ENCODE measurements at regions not wholly inside any gene's neighbourhood (a gene's known extent, or its start where the extent isn't known, plus 50 kb on each side); places are given as distances from the start of the nearest gene placed in this dataset.

DNA sequence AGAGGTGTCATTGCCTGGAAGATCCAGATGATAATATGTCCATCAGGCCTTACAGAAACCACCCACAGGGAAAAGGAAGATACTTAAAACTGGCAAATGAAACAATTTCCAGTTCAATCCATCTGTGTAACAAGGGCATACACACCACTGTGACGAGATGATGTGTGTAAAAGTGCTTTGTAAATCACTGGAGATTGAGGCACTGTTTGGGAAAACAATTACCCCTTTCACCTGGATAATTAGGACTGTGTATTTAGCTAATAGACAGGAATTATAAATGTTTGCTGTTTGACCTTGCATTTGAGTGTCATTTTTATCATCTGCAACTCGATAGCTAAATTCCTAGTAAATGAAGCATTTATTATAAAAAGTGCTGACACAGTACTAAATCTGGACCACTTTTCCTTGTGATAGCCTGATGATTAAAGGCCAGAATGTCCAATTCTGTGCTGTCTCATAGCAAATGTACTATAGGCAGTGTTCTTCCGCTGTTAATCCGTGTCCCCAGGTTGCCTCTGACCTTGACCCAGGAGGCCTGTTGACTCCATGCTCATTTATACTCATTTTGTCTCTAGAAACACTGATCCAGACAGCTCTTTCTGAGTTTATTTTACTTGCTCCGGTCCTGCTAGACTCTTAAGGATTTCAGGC, 105.8 kb downstream of the LACC1 start:
- no peak for ATAC-seq

DNA sequence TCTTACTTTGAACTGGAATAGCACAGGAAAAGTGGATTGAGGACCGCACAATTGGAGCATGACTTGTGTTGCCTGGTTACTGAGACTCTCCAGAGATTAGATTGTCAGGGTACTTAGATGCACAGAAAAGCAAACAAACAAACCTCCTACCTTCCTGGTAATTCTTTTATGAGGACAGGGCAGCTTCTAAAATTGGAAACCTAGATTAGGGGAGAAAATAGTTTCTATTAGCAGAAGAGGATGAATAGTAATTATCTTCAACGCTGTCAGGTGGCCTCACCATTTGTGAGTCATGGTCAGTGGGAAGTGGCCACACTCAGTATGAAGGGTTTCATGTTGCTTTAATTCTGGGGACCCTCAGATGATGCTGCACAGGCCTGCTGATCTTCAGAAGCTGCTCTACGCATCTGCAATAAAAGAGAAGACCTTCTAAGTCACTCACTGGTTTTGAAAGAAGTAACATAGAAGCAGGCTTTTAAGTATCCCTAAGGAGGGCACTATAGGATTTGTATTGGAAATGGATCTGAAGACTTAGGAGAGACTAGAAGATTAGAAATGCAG, 106.8 kb downstream of the LACC1 start:
- no peak for ATAC-seq

DNA sequence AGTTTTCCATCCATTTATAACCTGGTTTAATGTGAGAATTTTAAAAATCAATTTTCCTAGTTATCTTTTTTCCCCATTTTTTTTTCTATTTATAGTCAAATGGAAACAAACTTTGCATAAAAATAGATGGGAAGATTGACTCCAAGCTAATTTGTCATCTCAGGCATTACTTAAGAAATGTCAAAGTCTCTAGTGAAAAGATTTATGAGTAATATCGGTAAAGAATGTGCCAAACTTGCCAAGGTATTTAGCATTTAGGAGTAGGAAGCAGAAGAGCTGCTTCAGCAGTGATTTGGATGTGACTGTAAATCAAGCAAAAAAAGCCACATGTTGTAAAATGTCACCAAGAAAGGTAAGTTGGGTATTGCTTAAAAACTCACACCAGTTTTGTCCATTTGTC, 108.6 kb downstream of the LACC1 start:
- no peak for ATAC-seq

DNA sequence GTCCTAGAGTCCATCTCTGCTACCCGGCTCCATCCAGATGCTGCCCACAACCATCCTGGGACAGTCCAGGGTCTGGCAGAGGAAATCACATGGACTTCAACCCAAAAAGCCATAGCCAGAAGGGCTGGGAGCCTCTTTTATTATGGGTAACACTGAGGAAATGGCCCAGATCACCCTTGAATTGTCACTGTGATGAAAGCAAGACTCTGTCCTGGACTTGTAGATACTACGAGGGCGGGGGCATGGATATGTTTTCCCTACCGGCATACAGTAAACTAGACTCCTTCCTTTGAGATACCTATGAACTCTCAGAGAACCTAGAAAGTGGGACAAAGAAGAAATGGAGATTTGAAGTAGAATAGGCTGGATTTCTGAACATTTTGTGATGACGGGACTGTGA, 110.3 kb downstream of the LACC1 start:
- no peak for ATAC-seq

DNA sequence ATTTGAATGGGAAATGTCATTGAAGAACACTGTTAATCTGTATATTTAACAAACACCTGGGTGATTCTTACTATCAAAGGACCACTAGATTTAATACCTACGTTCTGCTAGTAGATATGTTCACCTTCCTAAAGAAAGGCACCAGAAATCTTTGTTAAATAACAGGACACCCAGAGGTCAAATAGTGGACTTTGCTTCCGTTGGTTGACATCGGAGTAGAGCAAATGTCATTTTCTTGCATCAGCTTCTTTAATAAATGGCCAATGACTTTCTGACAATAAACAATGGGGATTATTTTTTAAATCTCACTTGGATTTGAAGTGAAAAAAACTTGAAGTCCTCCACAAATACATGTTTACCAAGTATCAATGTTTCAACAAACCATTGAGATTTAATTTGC, 111.1 kb downstream of the LACC1 start:
- no peak for ATAC-seq

DNA sequence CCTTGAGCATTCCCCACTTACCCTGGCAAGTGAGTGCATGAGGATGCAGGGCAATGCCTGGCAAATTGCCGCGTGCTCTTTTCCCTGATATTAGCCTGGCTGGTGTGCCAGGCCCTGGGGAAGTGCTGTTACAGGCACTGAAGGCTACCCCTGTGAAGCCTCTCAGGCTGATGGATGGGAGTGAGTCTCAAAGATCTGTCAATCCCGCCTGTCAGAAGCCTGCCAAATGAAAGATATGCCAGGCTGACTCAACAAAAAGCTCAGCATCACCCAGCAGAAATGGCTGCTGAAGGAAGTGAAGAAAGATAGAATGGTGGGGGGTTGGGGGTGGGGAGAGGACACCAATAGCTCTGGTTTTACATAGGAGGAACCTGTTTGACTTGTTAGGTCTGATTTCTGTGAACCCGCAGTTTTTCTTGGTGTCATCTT, 112.1 kb downstream of the LACC1 start:
- ATAC-seq: no peak

DNA sequence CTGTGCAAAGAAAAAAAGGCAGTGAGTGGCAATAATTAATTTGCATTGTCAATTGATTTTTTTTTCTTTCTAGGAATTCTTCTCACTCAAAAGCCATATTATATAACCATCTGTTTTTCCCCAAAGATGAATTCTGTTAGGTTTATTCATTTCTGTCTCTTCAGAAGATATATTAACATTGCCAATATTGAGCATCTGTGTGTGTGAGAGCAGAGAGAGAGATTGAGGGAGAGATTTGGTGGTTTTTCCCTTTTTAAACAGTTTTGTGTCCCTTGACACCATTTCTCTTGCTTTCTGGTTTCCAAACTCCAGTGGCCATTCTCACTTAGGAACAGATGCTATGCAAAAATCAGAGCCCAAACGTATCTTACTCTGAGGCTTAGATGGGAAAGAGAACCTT, 112.5 kb downstream of the LACC1 start:
- no peak for ATAC-seq

DNA sequence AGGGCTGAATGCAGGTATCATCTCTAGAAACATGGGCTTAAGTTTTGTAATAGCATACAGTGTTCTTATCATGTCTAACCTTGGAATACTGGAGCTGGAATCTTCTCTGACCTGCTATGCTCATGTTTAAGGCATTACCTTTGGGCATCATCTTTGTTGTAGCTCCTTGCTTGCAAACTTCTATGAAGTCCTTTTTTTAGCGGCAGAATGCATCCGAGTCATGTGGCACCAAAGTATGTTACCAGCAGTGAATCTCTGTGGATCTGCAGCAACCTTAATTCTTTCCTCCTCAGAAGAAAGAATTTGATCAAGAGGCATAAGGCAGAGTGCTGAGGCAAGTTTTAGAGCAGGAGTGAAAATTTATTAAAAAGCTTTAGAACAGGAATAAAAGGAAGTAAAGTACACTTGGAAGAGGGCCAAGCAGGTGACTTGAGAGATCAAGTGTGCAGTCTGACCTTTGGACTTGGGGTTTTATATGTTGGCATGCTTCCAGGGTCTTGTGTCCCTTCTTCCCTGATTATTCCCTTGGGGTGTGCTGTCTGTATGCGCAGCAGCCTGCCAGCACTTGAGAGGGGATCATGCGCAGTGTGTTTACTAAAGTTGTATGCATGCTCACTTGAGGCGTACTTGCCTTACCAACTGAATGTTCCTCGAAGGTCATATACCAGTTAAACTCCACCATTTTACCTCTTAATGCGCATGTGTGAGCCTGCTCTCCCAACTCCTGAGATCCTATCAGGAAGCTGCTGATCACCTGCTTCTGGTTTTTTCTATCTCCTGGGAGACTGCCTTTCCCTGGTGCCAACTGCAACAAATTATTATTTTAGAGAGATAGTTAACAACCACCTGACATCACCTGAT, 115.5 kb downstream of the LACC1 start:
- ATAC-seq: no peak

DNA sequence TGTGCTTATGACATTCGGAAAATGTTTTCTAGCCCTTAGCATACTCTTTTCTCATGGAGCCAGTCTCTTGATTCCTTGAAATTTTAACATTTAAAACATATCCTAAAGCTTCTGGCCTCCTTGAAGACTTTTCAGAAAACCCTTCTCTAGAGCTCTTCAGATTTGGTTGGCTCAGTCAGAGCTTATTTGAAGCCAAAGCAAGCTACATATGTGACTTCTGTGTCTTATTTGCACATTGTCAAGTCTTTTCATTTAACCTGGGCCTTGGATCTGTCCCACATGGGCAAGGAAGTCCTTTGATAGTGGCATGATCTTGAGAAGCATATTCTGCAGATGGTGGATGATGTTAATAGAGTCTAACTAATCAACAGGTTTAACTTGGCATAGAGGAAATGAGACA, 116.5 kb downstream of the LACC1 start:
- no peak for ATAC-seq

DNA sequence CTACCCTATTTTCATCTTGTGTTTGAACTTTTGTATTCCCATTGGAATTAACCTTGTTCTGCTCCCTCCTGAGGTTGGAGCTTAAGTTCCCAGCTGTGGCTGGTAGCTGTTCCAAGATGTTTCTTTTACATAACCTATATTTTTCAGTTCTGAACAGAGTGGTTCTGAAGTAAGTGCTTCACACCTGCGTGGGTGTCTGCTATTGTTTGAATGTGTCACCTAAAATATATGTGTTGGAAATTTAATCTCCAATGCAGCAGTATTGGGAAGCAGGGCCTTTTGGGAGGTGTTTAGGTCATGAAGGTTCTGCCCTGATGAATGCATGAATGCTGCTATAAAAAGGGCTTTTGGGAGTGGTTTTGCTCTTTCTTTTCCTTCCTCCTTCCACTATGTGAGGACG, 123.8 kb downstream of the LACC1 start:
- ATAC-seq: no peak

DNA sequence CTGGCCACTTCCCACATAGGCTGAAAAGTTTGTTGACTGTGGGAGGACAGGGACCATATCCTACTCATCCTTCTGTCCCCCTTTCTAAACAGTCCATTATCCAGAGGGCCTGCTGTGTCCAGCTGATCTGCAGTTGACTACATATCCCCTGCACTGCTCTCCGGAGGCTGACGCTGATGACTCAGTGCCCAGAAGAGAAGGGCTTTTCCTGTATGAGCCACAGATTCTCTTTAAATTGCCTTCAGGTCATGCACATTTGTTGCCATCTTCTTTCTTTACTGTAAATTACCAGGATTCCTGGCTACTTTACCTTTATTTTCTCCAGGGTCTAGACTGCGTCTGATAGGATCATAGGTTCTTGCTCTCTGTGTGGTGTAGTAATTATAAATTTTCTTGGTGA, 125.2 kb downstream of the LACC1 start:
- no peak for ATAC-seq

DNA sequence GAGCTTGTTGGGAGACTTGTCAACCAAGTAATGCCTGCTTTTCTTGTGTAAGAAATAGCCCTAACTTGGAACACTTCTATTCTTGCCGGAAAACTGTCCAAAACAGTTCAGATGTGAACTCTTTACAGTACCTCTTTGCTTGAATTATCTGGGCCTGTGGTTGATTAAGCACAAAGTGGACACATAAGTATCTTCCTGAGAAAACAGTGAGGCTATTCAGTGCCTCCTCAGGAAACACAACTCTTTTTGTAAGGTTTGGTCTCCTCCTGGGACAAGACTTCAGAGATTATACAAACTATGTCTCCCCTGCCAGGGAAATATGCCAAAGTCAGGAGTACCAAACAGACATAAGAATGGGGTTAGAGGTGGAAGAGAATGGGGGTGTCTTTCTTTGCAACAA, 127.7 kb downstream of the LACC1 start:
- ATAC-seq: no peak

DNA sequence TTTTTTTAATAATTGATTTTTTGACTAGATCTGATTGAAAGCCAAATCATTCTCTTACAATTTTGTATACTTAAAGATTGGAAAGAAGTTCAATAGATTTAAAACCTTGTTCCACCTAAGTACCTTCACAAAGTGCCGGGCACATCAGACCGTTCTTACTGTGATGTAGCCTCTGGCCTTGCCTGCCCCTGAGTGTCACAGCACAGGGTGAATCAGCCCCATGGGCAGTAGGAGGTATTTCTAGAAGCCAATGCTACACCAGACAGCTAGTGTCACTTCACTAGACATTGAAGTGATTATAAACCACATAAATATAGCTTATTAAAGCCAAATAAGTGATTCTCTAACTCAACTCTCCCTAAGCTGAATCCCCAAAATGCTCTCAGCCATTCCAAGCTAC, 131.3 kb downstream of the LACC1 start:
- no peak for ATAC-seq

DNA sequence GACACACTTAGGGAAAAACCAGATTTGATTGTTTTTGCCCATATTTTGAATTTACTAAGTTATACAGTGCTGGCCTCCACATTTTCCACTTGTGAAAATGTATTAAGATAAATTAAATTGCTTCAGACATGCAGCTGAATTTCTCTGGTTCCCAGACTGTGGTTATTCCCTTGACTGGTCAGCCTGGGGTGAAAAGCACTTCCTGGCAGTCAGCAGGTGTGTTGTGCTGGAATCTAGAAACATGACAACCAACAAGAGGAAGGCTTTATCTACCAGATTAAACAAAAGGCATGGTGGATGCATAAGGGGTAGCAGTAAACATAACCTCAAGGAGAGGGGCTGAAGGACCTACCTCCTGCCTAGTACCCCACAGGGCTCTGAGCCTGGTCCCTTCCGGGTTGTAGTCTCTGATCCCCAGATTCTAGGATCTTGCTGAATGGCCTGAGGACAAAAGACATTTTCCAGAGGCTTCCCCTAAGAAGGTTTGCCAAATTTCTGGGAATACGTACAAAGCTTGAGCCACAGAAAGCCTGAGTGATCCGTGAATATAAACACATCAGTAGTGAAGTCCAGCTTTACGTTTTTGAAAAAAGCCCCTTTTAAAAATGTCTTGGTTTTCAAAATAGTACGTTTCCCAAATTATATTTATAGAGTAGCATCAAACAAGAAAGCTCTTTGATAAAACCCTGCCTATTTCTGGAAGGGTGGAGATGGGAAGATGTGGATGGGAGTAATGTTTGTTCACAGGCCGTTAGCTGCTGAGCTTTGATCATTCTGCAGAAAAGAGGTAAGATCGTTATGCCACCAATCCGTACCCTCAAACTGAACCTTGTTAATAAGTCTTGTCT, 133.4 kb downstream of the LACC1 start:
- ATAC-seq: no peak

DNA sequence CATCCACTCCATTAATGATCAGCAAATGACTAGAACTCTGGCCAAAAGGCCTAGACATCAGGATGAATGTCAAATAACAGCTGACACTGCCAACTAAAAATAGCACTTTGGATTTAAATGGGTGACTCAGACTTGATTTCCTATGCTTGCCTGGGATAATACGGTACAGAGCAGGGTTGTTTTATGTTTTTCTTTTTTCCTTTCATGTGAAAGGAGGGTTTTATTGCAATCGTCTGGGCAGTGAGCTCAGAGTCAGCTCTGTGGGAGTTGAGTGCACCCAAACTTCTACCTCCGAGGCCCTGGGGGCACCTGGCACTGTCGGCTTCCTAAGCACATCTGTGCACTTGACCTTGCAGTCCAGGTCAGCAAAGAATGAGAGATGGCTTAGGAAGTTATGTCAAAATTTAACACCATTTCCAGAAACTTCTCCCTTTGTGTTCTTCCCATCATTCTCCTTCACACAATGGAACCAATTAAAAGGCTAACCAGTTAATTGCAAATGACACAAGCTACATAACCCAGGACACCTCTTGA, 134.1 kb downstream of the LACC1 start:
- no peak for ATAC-seq

DNA sequence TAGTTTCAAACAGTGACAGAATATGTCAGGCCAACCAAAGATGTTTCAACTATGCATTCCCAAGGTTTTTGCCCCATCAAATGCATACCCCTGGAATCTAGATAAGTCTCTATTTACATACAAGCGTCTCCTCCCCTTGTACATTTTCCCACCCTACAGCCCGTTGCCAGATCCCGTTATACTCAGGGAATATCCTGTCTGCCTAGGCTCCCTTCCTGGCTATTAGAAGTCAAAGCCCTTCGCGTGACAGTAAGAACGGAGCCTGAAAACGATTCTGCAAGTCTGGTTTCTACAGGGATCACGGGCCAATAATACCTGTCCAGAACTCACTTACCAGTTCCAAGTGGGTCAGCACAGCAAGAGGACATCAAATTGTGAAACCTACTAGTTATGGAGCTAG, 134.8 kb downstream of the LACC1 start:
- ATAC-seq: no peak

DNA sequence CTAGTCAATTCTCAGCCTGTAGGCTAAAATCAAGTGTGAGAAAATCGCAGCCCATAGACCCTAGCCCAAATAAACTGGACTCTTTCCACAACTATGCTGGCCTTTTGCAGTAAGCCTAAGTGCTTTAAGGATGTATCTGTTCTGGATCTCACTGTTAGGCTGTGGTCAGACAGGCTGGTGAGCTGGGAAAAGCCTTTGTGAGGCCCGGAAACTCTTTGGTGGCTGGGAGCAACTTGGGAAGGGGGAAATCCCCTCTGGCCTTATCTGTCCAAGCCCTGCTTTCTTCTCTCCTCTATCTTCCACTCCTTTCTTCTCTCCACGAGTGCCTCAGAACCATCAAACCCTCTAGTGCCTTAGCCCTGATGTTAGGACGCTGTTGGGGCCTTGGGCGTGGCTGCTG, 135.4 kb downstream of the LACC1 start:
- ATAC-seq: no peak

DNA sequence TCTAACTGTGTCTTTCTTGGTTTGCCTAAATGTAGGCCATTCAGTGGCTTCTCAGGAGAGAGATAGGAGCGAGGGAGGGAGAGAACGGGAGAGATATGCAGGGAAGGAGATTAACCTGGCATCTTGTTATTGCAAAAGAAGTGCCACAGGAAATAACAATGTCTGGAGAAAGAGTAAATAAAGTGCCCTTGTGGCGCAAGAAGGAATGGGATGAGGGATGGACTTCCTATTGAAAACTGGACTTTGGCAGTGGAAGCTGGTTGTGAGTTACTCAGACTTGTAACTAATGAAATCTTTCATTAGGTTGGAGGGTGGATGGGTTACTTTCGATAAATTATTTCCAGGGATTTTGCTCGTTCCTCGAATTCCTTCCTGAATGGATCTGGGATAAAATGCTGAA, 136.1 kb downstream of the LACC1 start:
- ATAC-seq: no peak

DNA sequence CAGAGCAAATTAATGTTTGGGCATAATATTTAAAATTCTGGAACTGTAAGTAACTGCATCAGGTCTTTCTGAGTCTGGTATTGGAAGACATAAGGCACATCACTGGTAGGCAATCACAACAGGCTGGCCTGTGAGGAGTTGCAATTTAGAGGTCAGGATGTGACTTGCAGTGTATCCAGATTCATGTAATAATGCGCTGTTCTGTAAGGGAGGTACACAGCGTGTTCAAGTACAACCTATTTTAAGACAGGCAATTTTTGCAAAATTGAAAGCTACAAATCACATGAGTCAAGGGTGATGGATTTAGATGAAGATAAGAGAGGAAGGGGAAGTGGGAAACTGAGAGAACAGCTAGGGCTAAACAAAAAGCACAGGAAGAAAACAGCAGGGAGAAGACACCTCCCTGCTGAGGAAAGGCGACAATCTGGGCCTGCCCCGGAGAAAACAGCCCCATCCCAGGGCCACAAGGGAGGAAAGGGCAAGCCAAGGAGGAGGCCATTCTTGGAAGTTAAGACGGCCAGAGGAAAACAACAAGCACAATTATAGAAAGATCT, 138.1 kb downstream of the LACC1 start:
- no peak for ATAC-seq

DNA sequence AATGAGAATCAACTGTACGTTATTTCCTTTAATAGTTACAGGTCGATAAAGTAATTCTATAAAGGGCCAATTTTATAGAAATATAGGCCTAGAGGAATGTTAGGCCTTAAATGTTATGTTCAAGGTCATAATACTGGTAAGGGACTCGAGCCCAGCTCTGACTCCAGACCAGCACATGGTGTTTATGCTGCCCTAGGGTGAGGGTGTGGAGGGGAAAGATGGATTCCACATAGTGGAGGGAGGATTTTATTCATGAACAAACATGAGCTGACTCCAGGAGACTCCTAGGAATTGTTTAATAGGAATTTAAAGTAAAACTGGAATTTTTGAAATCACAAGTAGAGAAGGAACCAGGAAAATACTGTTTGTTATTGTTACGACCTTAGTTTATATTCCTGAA, 139.9 kb downstream of the LACC1 start:
- no peak for ATAC-seq

DNA sequence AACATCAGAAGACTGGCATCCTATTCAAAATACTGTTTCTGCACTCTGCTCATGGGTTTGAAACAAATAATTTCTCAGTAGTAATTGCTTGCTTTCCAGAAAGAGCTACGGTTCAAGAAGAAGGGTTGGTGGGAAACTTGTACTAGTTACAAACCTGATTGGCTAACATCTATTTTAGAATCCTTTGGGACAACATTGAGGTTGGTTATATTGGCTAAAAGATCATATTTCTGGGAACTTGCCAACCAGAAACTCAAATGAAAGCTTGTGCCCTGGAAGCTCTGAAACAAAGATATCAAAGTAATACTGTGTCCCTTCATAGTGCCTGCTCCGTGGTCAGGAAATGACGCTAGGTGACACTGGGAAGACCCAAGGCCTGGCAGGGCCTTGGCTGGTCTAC, 141.7 kb downstream of the LACC1 start:
- no peak for ATAC-seq

DNA sequence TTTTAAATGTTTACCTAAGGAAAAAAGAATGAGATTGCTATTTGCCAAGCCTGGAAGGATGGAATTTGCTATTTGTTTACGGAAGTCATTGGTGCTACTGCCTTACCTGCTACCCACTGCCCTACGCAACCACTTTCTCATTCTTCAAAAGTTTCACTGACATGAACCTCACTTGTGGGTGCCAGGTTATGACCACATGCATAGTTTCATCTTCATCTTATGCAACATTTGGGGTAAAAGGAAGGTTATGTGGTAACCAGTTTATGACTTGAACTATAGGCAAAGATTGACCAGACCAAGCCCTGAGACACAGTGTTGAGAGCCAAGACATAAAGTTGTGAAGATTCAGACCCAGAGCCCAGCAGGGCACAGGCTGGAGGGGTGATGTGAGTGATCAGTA, 142.5 kb downstream of the LACC1 start:
- no peak for ATAC-seq

All from activated CD4-positive, CD25-positive, alpha-beta regulatory T cell treated with anti-CD3 and anti-CD28 coated beads, Interleukin-2, amount 50 U/mL, for 24 hours (primary cell).